Osteoblast (primary cell): ENCODE measurements at regions not wholly inside any gene's neighbourhood (a gene's known extent, or its start where the extent isn't known, plus 50 kb on each side); places are given as distances from the start of the nearest gene placed in this dataset.

ENCODE experiments used
- DNase-seq: peaks from one replicate; pipeline ENCODE4 v3.0.0; 2011; ENCODE audit warnings: low spot score, mixed read lengths; ENCODE audit not compliant: insufficient read length; ENCODE audit errors: missing footprints
- H2AFZ ChIP-seq: 2 replicates; pipeline ENCODE4 v1.6.0; 2011; ENCODE audit warnings: mild to moderate bottlenecking, low read length
- H3K27ac ChIP-seq: 2 replicates; pipeline ENCODE4 v1.5.1; 2011; ENCODE audit warnings: mild to moderate bottlenecking, low read depth, low read length, moderate library complexity
- H3K27me3 ChIP-seq: 2 replicates; pipeline ENCODE4 v1.6.0; 2012; ENCODE audit warnings: mild to moderate bottlenecking, control low read depth, inconsistent platforms, low read length, moderate library complexity; ENCODE audit not compliant: insufficient read depth
- H3K36me3 ChIP-seq: 2 replicates; pipeline ENCODE4 v1.5.1; 2011; ENCODE audit warnings: mild to moderate bottlenecking, low read length, control low read depth, moderate library complexity; ENCODE audit not compliant: insufficient read depth
- H3K4me1 ChIP-seq: 2 replicates; pipeline ENCODE4 v1.5.1; 2011; ENCODE audit warnings: mild to moderate bottlenecking, low read length, control low read depth, moderate library complexity; ENCODE audit not compliant: insufficient read depth
- H3K4me2 ChIP-seq: 2 replicates; pipeline ENCODE4 v1.6.0; 2011; ENCODE audit warnings: mild to moderate bottlenecking, low read length; ENCODE audit not compliant: insufficient read depth
- H3K4me3 ChIP-seq: fragments of 200-600 bp; sonication (generic); 3 replicates; pipeline ENCODE4 v1.5.1; 2012; ENCODE audit warnings: mild to moderate bottlenecking, low read length, inconsistent platforms; ENCODE audit not compliant: insufficient read depth
- H3K79me2 ChIP-seq: 2 replicates; pipeline ENCODE4 v1.6.0; 2012; ENCODE audit warnings: mild to moderate bottlenecking, low read length, control low read depth, inconsistent platforms; ENCODE audit not compliant: insufficient read depth
- H3K9me3 ChIP-seq: 2 replicates; pipeline ENCODE4 v1.5.1; 2011; ENCODE audit warnings: low read depth, low read length, control low read depth
- H4K20me1 ChIP-seq: 2 replicates; pipeline ENCODE4 v1.6.0; 2012; ENCODE audit warnings: mild to moderate bottlenecking, low read length, control low read depth; ENCODE audit not compliant: insufficient read depth
- CTCF ChIP-seq: IDR thresholded peaks from 2 replicates; pipeline ENCODE4 v1.5.1; 2011; ENCODE audit warnings: mild to moderate bottlenecking, low read depth, low read length, moderate library complexity; ENCODE audit errors: extremely low read depth

GRCh38 chr9:78547831-78548230 lies 250.9 kb downstream of the PSAT1 start:
- Histone ChIP-seq H3K36me3 (no peaks in the 10 kb centered on the region), H3K4me2 (no peak overlapping the region), H3K27ac (no peak overlapping the region), H3K79me2 (no peaks in the 10 kb centered on the region), H3K27me3 (peaks cover 6% of the 10 kb centered on the region), H4K20me1 (no peaks in the 10 kb centered on the region), H2AFZ (no peak overlapping the region), H3K4me3 (no peak overlapping the region), H3K4me1 (peaks cover 3% of the 10 kb centered on the region), H3K9me3 (no peaks in the 10 kb centered on the region)
- TF ChIP-seq CTCF: no peak
- DNase-seq: no peak

- H3K27me3 ChIP-seq: peaks cover 6% of the 10 kb centered on the region
- no peak for DNase-seq
- no peaks in the 10 kb centered on the region for H3K36me3 ChIP-seq
- no peak overlapping the region for H3K4me3 ChIP-seq
- no peaks in the 10 kb centered on the region for H4K20me1 ChIP-seq
- no peak overlapping the region for H3K27ac ChIP-seq
- H2AFZ ChIP-seq: no peak overlapping the region
- H3K9me3 ChIP-seq: no peaks in the 10 kb centered on the region
- H3K4me1 ChIP-seq: peaks cover 3% of the 10 kb centered on the region
- no peak for TF ChIP-seq CTCF
- no peak overlapping the region for H3K4me2 ChIP-seq
- H3K79me2 ChIP-seq: no peaks in the 10 kb centered on the region
Observed at GRCh38 chr9:78548670-78549069, 251.7 kb downstream of the PSAT1 start.

GRCh38 chr9:78549711-78550110 lies 252.8 kb downstream of the PSAT1 start:
- Histone ChIP-seq H3K27me3 (peaks cover 6% of the 10 kb centered on the region), H3K36me3 (no peaks in the 10 kb centered on the region), H3K4me3 (no peak overlapping the region), H3K27ac (no peak overlapping the region), H3K4me2 (no peak overlapping the region), H3K79me2 (no peaks in the 10 kb centered on the region), H4K20me1 (no peaks in the 10 kb centered on the region), H2AFZ (no peak overlapping the region), H3K9me3 (no peaks in the 10 kb centered on the region), H3K4me1 (peaks cover 3% of the 10 kb centered on the region)
- no peak for TF ChIP-seq CTCF
- DNase-seq: no peak

GRCh38 chr9:78552802-78553201 lies 255.9 kb downstream of the PSAT1 start:
- peaks cover 3% of the 10 kb centered on the region for H3K4me1 ChIP-seq
- H3K79me2 ChIP-seq: no peaks in the 10 kb centered on the region
- no peak for DNase-seq
- H3K27ac ChIP-seq: no peak overlapping the region
- no peak overlapping the region for H3K4me2 ChIP-seq
- H4K20me1 ChIP-seq: no peaks in the 10 kb centered on the region
- H3K36me3 ChIP-seq: no peaks in the 10 kb centered on the region
- no peaks in the 10 kb centered on the region for H3K9me3 ChIP-seq
- H3K4me3 ChIP-seq: no peak overlapping the region
- no peak for TF ChIP-seq CTCF
- H2AFZ ChIP-seq: no peak overlapping the region
- H3K27me3 ChIP-seq: no peaks in the 10 kb centered on the region
